Astrocyte (in vitro differentiated cells and primary cell): ENCODE measurements at regions not wholly inside any gene's neighbourhood (a gene's known extent, or its start where the extent isn't known, plus 50 kb on each side); places are given as distances from the start of the nearest gene placed in this dataset.

ENCODE experiments used
- DNase-seq: peaks from one replicate; pipeline ENCODE4 v3.0.0-alpha.2; 2010; ENCODE audit warnings: low read depth
- FAIRE-seq: peaks from 2 replicates; lab custom pipeline; 2011; peaks lifted over from hg19 to GRCh38; lab: Jason Lieb, UNC
- H2AFZ ChIP-seq: 2 replicates; pipeline ENCODE4 v1.6.0; 2012; ENCODE audit warnings: low read depth, low read length, inconsistent platforms
- H3K27ac ChIP-seq: 2 replicates; pipeline ENCODE4 v1.5.1; 2011; ENCODE audit warnings: low read depth, low read length, inconsistent platforms
- H3K27me3 ChIP-seq: 2 replicates; pipeline ENCODE4 v1.6.0; 2011; ENCODE audit warnings: low read length, inconsistent platforms; ENCODE audit not compliant: insufficient read depth
- H3K36me3 ChIP-seq: 2 replicates; pipeline ENCODE4 v1.5.1; 2011; ENCODE audit warnings: low read length, inconsistent platforms; ENCODE audit not compliant: insufficient read depth
- H3K4me1 ChIP-seq: 2 replicates; pipeline ENCODE4 v1.5.1; 2011; ENCODE audit warnings: low read length, inconsistent platforms; ENCODE audit not compliant: insufficient read depth
- H3K4me2 ChIP-seq: 2 replicates; pipeline ENCODE4 v1.6.0; 2012; ENCODE audit warnings: low read length, inconsistent platforms
- H3K4me3 ChIP-seq: 2 replicates; pipeline ENCODE4 v1.5.1; 2011; ENCODE audit warnings: low read depth, mild to moderate bottlenecking, low read length, inconsistent platforms; ENCODE audit not compliant: insufficient read depth
- H3K79me2 ChIP-seq: 2 replicates; pipeline ENCODE4 v1.6.0; 2012; ENCODE audit warnings: mild to moderate bottlenecking, low read length, inconsistent platforms; ENCODE audit not compliant: insufficient read depth
- H3K9ac ChIP-seq: 2 replicates; pipeline ENCODE4 v1.6.0; 2012; ENCODE audit warnings: mild to moderate bottlenecking, low read length, inconsistent platforms
- H3K9me3 ChIP-seq: 2 replicates; pipeline ENCODE4 v1.5.1; 2012; ENCODE audit warnings: low read depth, mild to moderate bottlenecking, low read length, inconsistent platforms; ENCODE audit not compliant: insufficient read depth
- H4K20me1 ChIP-seq: 2 replicates; pipeline ENCODE4 v1.6.0; 2012; ENCODE audit warnings: low read length, inconsistent platforms; ENCODE audit not compliant: insufficient read depth
- H3K27ac Mint-ChIP-seq: one replicate; pipeline ENCODE4 v1.8.0; 2021; ENCODE audit warnings: mild to moderate bottlenecking, mixed read lengths; ENCODE audit not compliant: unreplicated experiment
- H3K27me3 Mint-ChIP-seq: one replicate; pipeline ENCODE4 v1.8.0; 2021; ENCODE audit warnings: low read depth, mixed read lengths; ENCODE audit not compliant: unreplicated experiment
- H3K36me3 Mint-ChIP-seq: one replicate; pipeline ENCODE4 v1.8.0; 2021; ENCODE audit warnings: low read depth, mixed read lengths; ENCODE audit not compliant: unreplicated experiment
- H3K4me1 Mint-ChIP-seq: one replicate; pipeline ENCODE4 v1.8.0; 2021; ENCODE audit warnings: low read depth, mixed read lengths; ENCODE audit not compliant: unreplicated experiment
- H3K4me3 Mint-ChIP-seq: one replicate; pipeline ENCODE4 v1.8.0; 2021; ENCODE audit warnings: mild to moderate bottlenecking, moderate library complexity, mixed read lengths; ENCODE audit not compliant: unreplicated experiment
- H3K9me3 Mint-ChIP-seq: one replicate; pipeline ENCODE4 v1.8.0; 2021; ENCODE audit warnings: mild to moderate bottlenecking, mixed read lengths; ENCODE audit not compliant: unreplicated experiment
- CTCF ChIP-seq: IDR thresholded peaks from 2 replicates; pipeline ENCODE4 v1.5.1; 2011; ENCODE audit warnings: low read depth, mild to moderate bottlenecking, inconsistent platforms, low read length, moderate library complexity; ENCODE audit not compliant: insufficient read depth
- EZH2 ChIP-seq: IDR thresholded peaks from 2 replicates; pipeline ENCODE4 v1.6.1; 2012; ENCODE audit warnings: mild to moderate bottlenecking, low read length, inconsistent platforms; ENCODE audit not compliant: insufficient read depth

DNA sequence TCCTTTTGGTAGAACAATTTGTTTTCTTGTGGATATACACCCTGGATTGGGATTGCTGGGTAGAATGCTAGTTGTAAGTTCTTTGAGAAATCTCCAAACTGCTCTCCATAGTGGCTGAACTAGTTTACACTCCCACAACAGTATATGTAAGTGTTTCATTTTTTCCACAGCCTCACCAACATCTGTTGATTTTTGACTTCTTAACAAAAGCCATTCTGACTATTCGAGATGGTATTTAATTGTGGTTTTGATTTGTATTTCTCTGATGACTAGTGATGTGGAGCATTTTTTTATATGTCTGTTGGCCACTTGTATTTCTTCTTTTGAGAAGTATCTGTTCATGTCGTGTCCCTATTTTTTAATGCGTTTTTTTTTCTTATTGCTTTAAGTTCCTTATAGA lies 444.1 kb downstream of the CBLN4 start:
- H3K4me1 Mint-ChIP-seq = no peaks in the 10 kb centered on the region
- FAIRE-seq = no peak
- H3K36me3 ChIP-seq = no peaks in the 10 kb centered on the region
- peaks cover 4% of the 10 kb centered on the region for H3K9me3 Mint-ChIP-seq
- H3K36me3 Mint-ChIP-seq = no peaks in the 10 kb centered on the region
- no peaks in the 10 kb centered on the region for H3K27me3 ChIP-seq
- no peak for DNase-seq
- H4K20me1 ChIP-seq = no peaks in the 10 kb centered on the region
- TF ChIP-seq EZH2 (no peak), CTCF (no peak)
- H3K4me2 ChIP-seq = no peak overlapping the region
- H3K9me3 ChIP-seq = no peaks in the 10 kb centered on the region
- H3K27ac Mint-ChIP-seq = no peak overlapping the region
- H3K4me3 Mint-ChIP-seq = no peak overlapping the region
- no peak overlapping the region for H3K27ac ChIP-seq
- no peak overlapping the region for H2AFZ ChIP-seq
- no peak overlapping the region for H3K4me3 ChIP-seq
- H3K79me2 ChIP-seq = no peaks in the 10 kb centered on the region
- no peak overlapping the region for H3K9ac ChIP-seq
- H3K4me1 ChIP-seq = no peaks in the 10 kb centered on the region
- no peaks in the 10 kb centered on the region for H3K27me3 Mint-ChIP-seq

DNA sequence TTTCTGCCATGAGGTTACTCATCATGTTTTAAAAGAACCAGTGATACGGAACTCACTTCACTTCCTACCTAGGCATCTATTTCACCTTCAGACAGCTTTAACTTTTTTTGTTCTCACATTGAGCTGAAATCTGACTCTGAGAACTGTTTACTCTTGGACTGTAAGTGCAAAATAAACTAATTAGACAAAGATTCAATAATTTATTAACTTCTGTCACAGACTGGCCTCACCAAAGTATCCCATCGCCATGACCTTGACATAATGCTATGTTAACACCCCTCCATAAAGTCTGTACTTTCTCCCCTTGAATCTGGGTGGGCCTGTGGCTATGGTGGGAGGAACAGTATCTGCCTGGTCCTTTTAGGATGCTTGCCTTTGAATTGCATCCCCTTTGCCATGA lies 448.1 kb downstream of the CBLN4 start:
- H2AFZ ChIP-seq = no peak overlapping the region
- H3K36me3 ChIP-seq = no peaks in the 10 kb centered on the region
- Mint-ChIP-seq H3K27me3 (no peaks in the 10 kb centered on the region), H3K4me3 (no peak overlapping the region), H3K4me1 (no peaks in the 10 kb centered on the region), H3K9me3 (no peaks in the 10 kb centered on the region), H3K27ac (no peak overlapping the region), H3K36me3 (no peaks in the 10 kb centered on the region)
- H3K9ac ChIP-seq = no peak overlapping the region
- H3K27ac ChIP-seq = no peak overlapping the region
- H3K4me1 ChIP-seq = no peaks in the 10 kb centered on the region
- H3K4me3 ChIP-seq = no peak overlapping the region
- no peaks in the 10 kb centered on the region for H3K9me3 ChIP-seq
- no peaks in the 10 kb centered on the region for H4K20me1 ChIP-seq
- no peaks in the 10 kb centered on the region for H3K79me2 ChIP-seq
- H3K4me2 ChIP-seq = no peak overlapping the region
- no peak for TF ChIP-seq CTCF
- no peak for TF ChIP-seq EZH2
- no peaks in the 10 kb centered on the region for H3K27me3 ChIP-seq
- FAIRE-seq (no peak), DNase-seq (no peak)

- H3K79me2 ChIP-seq = no peaks in the 10 kb centered on the region
- no peaks in the 10 kb centered on the region for H3K4me1 ChIP-seq
- H3K36me3 Mint-ChIP-seq = no peaks in the 10 kb centered on the region
- DNase-seq = no peak
- no peak overlapping the region for H2AFZ ChIP-seq
- no peaks in the 10 kb centered on the region for H3K27me3 Mint-ChIP-seq
- no peak overlapping the region for H3K4me3 Mint-ChIP-seq
- peaks cover 3% of the 10 kb centered on the region for H3K9me3 Mint-ChIP-seq
- H3K27ac Mint-ChIP-seq = no peak overlapping the region
- H3K27ac ChIP-seq = no peak overlapping the region
- H3K36me3 ChIP-seq = no peaks in the 10 kb centered on the region
- FAIRE-seq = no peak
- H3K4me2 ChIP-seq = no peak overlapping the region
- H4K20me1 ChIP-seq = no peaks in the 10 kb centered on the region
- no peak overlapping the region for H3K9ac ChIP-seq
- H3K4me3 ChIP-seq = no peak overlapping the region
- H3K9me3 ChIP-seq = no peaks in the 10 kb centered on the region
- H3K27me3 ChIP-seq = no peaks in the 10 kb centered on the region
- H3K4me1 Mint-ChIP-seq = no peaks in the 10 kb centered on the region
- TF ChIP-seq CTCF (no peak), EZH2 (no peak)
Observed at GRCh38 chr20:55555075-55555650, 450.2 kb downstream of the CBLN4 start.
